Transverse colon (tissue), 4 donors: ENCODE measurements at regions not wholly inside any gene's neighbourhood (a gene's known extent, or its start where the extent isn't known, plus 50 kb on each side); places are given as distances from the start of the nearest gene placed in this dataset.

Experiments used
- CTCF ChIP-seq, 5 experiments: fragments of 200-600 bp in 3 of 5; fragments of 450-650 bp in 2 of 5; sonication (generic) in 3 of 5; IDR thresholded peaks; 1 replicate in 2 of 5; 2 replicates in 3 of 5; pipeline ENCODE4 v1.5.1; 2016 to 2017; ENCODE audit warnings: antibody characterized with exemption in 5 of 5, inconsistent platforms in 3 of 5, mild to moderate bottlenecking in 2 of 5, moderate library complexity in 1 of 5
- POLR2A ChIP-seq: fragments of 450-650 bp; IDR thresholded peaks from one replicate; pipeline ENCODE4 v1.6.1; 2016; ENCODE audit warnings: antibody characterized with exemption, mild to moderate bottlenecking, moderate library complexity
- POLR2AphosphoS5 ChIP-seq, 3 donors: sonication (generic); formaldehyde crosslinking; IDR thresholded peaks; one replicate each; pipeline ENCODE4 v1.6.1; 2016; ENCODE audit warnings: antibody characterized with exemption in 3 of 3

GRCh38 chr6:43869079-43869710 lies 99.2 kb downstream of the VEGFA start:
- TF ChIP-seq POLR2A (no peak), CTCF (IDR thresholded peaks at IDR 0.05) (no peak), POLR2AphosphoS5 (IDR thresholded peaks at IDR 0.05) (no peak)
